D721Med (cell line): ENCODE measurements at regions not wholly inside any gene's neighbourhood (a gene's known extent, or its start where the extent isn't known, plus 50 kb on each side); places are given as distances from the start of the nearest gene placed in this dataset.

Source experiments
- DNase-seq: peaks from one replicate; pipeline ENCODE4 v3.0.0; 2011; ENCODE audit warnings: low spot score; ENCODE audit not compliant: insufficient read length
- FAIRE-seq: peaks from 2 replicates; lab custom pipeline; 2011; peaks lifted over from hg19 to GRCh38; lab: Jason Lieb, UNC
- TF ChIP-seq, protein P1 (sequence below): IDR thresholded peaks from 2 replicates; pipeline ENCODE4 v1.5.1; 2012; ENCODE audit warnings: mild to moderate bottlenecking, control low read depth; ENCODE audit not compliant: insufficient read depth; ENCODE audit errors: missing control alignments

DNA sequence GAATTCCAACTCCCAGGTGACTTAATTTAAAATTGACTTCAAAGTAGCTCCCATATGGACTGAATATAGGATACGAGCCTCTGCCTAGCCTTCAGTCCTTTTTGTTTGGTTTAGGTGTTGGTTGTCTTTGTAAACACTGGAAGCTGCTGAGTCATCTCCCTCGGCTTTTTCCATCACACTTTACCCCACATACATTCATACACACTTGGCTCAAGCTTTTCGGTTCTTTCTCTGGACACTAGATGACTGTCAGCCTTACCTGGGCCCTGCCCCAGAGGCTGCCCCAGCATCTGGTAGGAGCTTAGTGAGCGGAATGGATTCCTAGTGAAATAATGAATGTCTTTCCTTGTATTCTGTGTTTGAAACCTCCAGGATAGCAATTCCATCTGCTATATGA, 201.5 kb upstream of the IL12A start:
- TF ChIP-seq, protein P1, sequence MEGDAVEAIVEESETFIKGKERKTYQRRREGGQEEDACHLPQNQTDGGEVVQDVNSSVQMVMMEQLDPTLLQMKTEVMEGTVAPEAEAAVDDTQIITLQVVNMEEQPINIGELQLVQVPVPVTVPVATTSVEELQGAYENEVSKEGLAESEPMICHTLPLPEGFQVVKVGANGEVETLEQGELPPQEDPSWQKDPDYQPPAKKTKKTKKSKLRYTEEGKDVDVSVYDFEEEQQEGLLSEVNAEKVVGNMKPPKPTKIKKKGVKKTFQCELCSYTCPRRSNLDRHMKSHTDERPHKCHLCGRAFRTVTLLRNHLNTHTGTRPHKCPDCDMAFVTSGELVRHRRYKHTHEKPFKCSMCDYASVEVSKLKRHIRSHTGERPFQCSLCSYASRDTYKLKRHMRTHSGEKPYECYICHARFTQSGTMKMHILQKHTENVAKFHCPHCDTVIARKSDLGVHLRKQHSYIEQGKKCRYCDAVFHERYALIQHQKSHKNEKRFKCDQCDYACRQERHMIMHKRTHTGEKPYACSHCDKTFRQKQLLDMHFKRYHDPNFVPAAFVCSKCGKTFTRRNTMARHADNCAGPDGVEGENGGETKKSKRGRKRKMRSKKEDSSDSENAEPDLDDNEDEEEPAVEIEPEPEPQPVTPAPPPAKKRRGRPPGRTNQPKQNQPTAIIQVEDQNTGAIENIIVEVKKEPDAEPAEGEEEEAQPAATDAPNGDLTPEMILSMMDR = no peak
- FAIRE-seq = no peak
- no peak for DNase-seq

DNA sequence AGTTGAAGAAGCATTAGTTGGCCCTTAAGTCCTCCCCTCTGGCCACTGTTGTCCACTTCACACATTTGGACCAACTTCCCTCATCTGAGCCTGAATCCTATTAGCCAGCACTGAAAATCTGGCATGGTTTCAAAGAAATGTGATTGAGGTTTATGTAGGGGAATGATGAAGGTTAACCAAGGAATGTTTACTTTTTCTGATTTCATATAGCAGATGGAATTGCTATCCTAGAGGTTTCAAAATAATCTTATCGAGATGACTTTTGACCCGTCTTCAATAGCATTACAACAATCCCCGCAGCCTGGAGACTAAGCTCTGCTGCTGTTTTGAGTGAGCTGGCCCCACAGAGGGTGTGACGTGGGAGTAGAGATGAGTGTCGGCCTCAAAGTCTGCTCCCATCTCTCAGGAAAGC, 200.8 kb upstream of the IL12A start:
- TF ChIP-seq, protein P1 = no peak
- FAIRE-seq = no peak
- no peak for DNase-seq

DNA sequence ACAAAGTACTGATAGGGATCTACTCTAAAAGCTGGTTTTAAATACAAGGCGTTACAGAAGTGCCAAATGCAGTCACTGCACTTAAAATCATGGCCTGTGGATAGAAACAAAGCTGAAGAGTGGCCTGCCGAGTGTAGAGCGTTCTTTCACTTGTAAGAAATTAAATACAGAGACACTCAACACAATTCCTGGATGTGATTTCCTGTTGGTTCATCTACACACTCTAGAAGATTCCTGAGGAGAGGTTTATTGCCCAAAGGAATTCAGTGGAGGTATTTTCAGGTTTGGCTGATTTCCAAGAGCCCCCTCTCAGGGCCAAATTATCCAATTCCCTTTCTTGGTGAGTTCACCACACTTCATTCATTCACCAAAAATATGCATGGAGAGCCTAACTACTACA, 200.3 kb upstream of the IL12A start:
- TF ChIP-seq, protein P1 = no peak
- DNase-seq (no peak), FAIRE-seq (no peak)

DNA sequence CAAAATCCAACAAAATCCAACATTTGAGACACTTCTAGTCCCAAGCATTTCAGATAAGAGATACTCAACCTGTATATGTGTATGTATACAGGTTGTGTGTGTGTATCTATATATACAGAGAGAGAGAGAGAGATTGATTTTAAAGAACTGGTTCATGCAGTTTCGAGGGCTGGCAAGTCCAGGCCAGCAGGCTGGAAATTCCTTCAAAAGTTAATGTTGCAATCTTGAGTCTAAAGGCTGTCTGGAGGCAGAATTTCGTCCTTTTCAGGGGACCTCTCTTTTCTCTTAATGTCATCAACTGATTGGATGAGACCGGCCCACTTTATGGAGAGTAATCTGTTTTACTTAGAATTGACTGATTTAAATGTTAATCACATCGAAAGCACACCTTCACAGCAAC, 199.6 kb upstream of the IL12A start:
- DNase-seq (no peak), FAIRE-seq (no peak)
- TF ChIP-seq, protein P1 = no peak

DNA sequence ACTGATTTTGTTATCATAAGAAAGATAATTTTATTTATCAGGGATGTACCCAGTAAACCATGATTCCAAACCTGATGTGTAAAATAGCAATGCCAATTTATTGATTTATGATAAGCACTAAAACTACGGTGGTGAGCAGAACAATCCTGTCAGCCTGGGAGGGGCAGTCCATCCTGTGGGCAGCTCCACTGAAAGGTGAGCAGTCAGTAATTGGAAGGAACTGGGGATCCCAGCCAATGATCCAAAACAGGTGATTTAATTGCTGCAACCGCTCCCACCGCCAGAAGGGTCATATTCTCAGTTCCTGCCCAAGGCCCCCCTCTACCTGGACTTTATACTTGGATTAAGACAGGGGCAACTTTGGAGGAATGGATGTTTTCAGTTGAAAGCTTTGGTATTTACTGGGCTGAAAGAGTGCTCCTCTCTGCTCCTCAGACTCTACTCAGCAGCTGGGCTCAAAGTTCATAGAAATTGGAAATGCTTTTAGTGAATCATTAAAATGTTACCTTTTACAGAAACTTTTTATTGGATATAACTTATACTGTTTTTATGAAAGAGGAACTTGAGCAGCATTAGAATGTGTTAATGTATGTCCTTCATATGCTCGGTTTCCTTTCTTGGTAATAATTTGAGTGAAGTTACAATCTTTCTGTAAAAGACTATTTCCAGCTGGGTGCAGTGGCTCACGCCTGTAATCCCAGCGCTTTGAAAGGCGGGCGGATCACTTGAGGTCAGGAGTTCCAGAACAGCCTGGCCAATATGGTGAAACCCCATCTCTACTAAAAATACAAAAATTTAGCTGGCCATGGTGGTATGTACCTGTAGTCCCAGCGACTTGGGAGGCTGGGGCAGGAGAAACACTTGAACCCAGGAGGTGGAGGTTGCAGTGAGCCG, 198.6 kb upstream of the IL12A start:
- TF ChIP-seq, protein P1 = no peak
- no peak for FAIRE-seq
- no peak for DNase-seq

DNA sequence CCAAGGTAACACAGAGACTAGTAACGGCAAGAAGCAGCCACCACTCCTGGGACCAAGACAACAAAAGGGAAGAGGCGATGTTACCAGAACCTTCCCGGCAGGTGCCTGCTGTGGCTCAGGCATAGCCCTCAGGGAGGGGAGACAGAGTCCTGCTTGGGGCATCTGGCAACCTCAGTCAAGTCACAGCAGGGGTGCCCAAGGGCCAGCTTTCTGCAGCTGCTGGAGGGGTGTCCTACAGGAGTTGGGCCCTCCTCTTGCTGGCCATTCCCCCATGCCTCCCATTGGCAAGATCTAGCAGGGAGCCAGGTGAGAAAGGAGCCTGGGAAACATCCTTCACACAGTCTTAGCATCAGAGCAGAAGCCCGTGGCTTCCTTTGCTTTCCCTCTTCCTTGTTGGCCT, 197.3 kb upstream of the IL12A start:
- TF ChIP-seq, protein P1 = no peak
- no peak for FAIRE-seq
- no peak for DNase-seq

DNA sequence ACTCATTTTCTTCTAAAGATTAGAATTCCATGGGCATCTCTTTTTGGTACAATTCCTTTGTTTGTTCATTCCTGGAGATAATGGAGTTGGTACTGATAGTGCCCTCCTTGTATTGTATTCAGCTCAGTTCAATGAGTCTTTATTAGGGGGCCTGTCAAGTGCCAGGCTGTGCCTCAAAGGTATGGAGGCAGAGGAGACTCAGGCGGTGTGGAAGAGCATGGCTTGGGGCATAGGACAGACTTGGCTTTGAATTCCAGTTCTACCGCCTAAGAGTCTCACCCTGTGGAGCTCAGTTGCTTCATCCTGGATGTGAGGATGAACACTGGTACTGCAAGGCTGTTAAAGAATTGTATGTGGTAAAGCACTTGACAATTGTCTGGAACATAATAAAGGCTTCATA, 196.6 kb upstream of the IL12A start:
- DNase-seq = no peak
- FAIRE-seq = no peak
- TF ChIP-seq, protein P1 = no peak
